ENCODE measurements at regions not wholly inside any gene's neighbourhood (a gene's known extent, or its start where the extent isn't known, plus 50 kb on each side); places are given as distances from the start of the nearest gene placed in this dataset.

GRCh38 chr14:101033006-101033405 lies 129.5 kb upstream of the RTL1 start:
- TF ChIP-seq POLR2A (IDR thresholded peaks at IDR 0.05; ENCODE audit: low read depth, low read length): no peak
- TF ChIP-seq POLR2AphosphoS5 (IDR thresholded peaks at IDR 0.05; ENCODE audit: low read depth, low read length): no peak
- no peak for TF ChIP-seq TAF1 (IDR thresholded peaks at IDR 0.05; ENCODE audit: borderline replicate concordance, low read depth, low read length)

All from GM12892 (cell line).